PC-3 (cell line): ENCODE measurements at regions not wholly inside any gene's neighbourhood (a gene's known extent, or its start where the extent isn't known, plus 50 kb on each side); places are given as distances from the start of the nearest gene placed in this dataset.

Experiments used
- CTCF ChIP-seq: fragments of 300-600 bp; sonication (generic); conservative IDR thresholded peaks from 2 replicates; pipeline ENCODE4 v1.5.1; 2017; ENCODE audit warnings: antibody characterized with exemption, low read depth, mild to moderate bottlenecking, low read length
- EZH2 ChIP-seq: fragments of 300-600 bp; sonication (generic); IDR thresholded peaks from one replicate; pipeline ENCODE4 v1.6.1; 2017; ENCODE audit warnings: antibody characterized with exemption, mild to moderate bottlenecking, low read length; ENCODE audit not compliant: unreplicated experiment

GRCh38 chr2:2793925-2794560 lies 463.0 kb upstream of the MYT1L start:
- TF ChIP-seq CTCF (no peak), EZH2 (no peak)
